SK-N-SH treated with all-trans-retinoic acid at 6 μM for 48 hours (cell line): ENCODE measurements at regions not wholly inside any gene's neighbourhood (a gene's known extent, or its start where the extent isn't known, plus 50 kb on each side); places are given as distances from the start of the nearest gene placed in this dataset.

Source experiments
- OSR1 ChIP-seq: fragments of 250-450 bp; sonication (Bioruptor Pico); IDR thresholded peaks from 2 replicates; pipeline ENCODE4 v1.8.0; 2022; ENCODE audit warnings: moderate library complexity, mild to moderate bottlenecking, inconsistent platforms
- RARB ChIP-seq: fragments of 250-450 bp; sonication (Bioruptor Pico); IDR thresholded peaks from 2 replicates; pipeline ENCODE4 v1.8.0; 2021; ENCODE audit warnings: mild to moderate bottlenecking, moderate library complexity
- ZFP3 ChIP-seq: fragments of 250-450 bp; sonication (Bioruptor Pico); IDR thresholded peaks from 2 replicates; pipeline ENCODE4 v1.5.0; 2020; ENCODE audit warnings: mild to moderate bottlenecking, moderate library complexity
- TF ChIP-seq, protein P1 (sequence below): fragments of 250-450 bp; sonication (Bioruptor Pico); IDR thresholded peaks from 2 replicates; pipeline ENCODE4 v1.5.1; 2020; ENCODE audit warnings: low read depth, mild to moderate bottlenecking, moderate library complexity

DNA sequence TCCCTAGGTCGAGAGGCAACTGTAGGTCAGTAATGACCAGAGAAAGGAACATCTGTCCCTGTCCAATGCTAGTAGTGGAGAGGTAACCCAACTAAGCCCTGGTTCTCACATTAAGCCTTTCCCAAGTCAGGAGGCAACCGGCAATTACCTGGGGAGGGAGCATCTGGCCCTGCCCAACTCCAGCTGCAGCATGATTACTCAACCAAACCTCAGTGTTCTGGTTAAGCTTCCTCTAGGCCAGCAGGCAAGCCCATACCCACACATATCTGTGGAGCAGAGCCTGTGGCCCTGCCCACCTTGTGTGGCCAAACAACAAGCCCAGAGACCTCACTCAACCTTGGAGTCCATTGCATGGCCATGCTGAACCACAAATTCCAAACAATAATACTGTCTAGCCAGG, 220.8 kb upstream of the SLC24A2 start:
- TF ChIP-seq RARB, result no peak
- no peak for TF ChIP-seq ZFP3
- TF ChIP-seq, protein P1, sequence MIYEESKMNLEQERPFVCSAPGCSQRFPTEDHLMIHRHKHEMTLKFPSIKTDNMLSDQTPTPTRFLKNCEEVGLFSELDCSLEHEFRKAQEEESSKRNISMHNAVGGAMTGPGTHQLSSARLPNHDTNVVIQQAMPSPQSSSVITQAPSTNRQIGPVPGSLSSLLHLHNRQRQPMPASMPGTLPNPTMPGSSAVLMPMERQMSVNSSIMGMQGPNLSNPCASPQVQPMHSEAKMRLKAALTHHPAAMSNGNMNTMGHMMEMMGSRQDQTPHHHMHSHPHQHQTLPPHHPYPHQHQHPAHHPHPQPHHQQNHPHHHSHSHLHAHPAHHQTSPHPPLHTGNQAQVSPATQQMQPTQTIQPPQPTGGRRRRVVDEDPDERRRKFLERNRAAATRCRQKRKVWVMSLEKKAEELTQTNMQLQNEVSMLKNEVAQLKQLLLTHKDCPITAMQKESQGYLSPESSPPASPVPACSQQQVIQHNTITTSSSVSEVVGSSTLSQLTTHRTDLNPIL, result no peak
- TF ChIP-seq OSR1 (CRISPR knock-in tag), result no peak
